ENCODE measurements at regions not wholly inside any gene's neighbourhood (a gene's known extent, or its start where the extent isn't known, plus 50 kb on each side); places are given as distances from the start of the nearest gene placed in this dataset.

DNA sequence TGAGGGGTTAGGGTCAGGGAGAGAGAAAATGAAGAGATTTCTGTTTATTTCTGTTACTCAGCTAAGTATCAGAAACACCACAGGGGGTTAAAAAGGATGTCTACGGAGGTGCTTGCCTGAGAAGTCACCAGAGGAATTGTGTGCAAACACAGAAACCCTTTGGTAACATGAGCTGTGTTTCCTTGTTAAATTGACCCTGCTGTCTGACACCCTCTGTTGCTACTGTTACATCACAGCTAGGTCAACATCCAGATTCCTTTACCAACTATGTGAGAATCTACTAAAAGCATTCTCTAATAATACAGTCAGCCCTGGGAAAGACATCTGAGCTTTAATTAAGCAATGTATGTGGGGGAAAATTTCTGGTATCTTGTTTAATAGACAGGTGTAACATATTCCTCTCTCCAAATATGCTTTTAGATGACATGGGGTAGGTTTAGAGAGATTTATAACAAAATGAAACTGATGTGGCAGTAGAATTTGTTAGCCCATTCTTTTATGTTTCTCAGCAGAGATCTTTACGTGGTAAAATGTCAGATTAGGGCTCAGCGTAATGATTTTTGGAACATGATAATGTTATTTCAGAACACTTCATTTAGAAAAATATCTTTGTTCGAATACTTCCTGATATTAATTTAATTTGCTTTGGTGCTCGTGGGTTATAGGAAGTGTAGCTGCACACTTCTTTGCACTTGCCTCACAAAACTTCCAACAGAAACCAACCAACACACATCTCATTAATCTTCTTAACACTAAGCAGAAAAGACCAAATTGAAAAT, 168.0 kb upstream of the AHR start (continued):
- TF ChIP-seq, protein P1, sequence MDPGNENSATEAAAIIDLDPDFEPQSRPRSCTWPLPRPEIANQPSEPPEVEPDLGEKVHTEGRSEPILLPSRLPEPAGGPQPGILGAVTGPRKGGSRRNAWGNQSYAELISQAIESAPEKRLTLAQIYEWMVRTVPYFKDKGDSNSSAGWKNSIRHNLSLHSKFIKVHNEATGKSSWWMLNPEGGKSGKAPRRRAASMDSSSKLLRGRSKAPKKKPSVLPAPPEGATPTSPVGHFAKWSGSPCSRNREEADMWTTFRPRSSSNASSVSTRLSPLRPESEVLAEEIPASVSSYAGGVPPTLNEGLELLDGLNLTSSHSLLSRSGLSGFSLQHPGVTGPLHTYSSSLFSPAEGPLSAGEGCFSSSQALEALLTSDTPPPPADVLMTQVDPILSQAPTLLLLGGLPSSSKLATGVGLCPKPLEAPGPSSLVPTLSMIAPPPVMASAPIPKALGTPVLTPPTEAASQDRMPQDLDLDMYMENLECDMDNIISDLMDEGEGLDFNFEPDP (CRISPR knock-in tag; conservative IDR thresholded peaks at IDR 0.05) = no peak
- peak; percentile 83; the same call in 1 of the 2 replicates for TF ChIP-seq GATA4 (IDR thresholded peaks at IDR 0.05; ENCODE audit: borderline replicate concordance, low read depth)
- TF ChIP-seq, protein P2, sequence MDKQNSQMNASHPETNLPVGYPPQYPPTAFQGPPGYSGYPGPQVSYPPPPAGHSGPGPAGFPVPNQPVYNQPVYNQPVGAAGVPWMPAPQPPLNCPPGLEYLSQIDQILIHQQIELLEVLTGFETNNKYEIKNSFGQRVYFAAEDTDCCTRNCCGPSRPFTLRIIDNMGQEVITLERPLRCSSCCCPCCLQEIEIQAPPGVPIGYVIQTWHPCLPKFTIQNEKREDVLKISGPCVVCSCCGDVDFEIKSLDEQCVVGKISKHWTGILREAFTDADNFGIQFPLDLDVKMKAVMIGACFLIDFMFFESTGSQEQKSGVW (CRISPR knock-in tag; IDR thresholded peaks at IDR 0.05; ENCODE audit: borderline replicate concordance) = no peak
- TF ChIP-seq ZNF160 (CRISPR knock-in tag; IDR thresholded peaks at IDR 0.05) = peak; percentile 42; the same call in 1 of the 2 replicates
- TF ChIP-seq, protein P3, sequence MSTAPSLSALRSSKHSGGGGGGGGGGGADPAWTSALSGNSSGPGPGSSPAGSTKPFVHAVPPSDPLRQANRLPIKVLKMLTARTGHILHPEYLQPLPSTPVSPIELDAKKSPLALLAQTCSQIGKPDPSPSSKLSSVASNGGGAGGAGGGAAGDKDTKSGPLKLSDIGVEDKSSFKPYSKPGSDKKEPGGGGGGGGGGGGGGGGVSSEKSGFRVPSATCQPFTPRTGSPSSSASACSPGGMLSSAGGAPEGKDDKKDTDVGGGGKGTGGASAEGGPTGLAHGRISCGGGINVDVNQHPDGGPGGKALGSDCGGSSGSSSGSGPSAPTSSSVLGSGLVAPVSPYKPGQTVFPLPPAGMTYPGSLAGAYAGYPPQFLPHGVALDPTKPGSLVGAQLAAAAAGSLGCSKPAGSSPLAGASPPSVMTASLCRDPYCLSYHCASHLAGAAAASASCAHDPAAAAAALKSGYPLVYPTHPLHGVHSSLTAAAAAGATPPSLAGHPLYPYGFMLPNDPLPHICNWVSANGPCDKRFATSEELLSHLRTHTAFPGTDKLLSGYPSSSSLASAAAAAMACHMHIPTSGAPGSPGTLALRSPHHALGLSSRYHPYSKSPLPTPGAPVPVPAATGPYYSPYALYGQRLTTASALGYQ (CRISPR knock-in tag; IDR thresholded peaks at IDR 0.05) = peak; percentile 93
- peak; percentile 68 to 75; a peak in 3 of 4 replicates for TF ChIP-seq NR2F1 (CRISPR knock-in tag; IDR thresholded peaks at IDR 0.05)
- TF ChIP-seq ZNF878 (CRISPR knock-in tag; IDR thresholded peaks at IDR 0.05) = peak; percentile 72; the same call in 1 of the 2 replicates

DNA sequence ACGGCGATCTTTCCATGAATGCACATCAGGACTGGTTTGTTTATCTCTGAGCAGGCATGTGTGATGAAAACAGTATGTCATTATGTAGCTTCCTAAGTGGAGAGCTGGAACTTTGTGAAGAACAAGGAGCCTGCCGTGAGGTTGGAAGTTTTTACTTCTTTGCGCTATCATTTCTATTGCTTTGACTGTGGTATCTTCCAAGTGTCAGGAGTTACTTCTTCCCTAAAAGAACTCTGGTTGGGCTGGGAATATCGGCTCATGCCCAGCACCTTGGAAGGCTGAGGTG, 167.4 kb upstream of the AHR start:
- Histone ChIP-seq H3K9ac (ENCODE audit: insufficient read depth, low read depth, low read length) (peak overlapping the region; percentile 63), H2AFZ (ENCODE audit: low read length) (no peak overlapping the region), H3K79me2 (ENCODE audit: insufficient read depth, low read length) (peaks cover 17% of the 10 kb centered on the region), H3K4me2 (ENCODE audit: low read depth, low read length) (peak overlapping the region; percentile 66), H3K36me3 (replicated peaks in 1 of 2; ENCODE audit: control insufficient read depth in 1 of 2, insufficient read depth in 2 of 2, low read length in 2 of 2) (no peaks in the 10 kb centered on the region), H3K27ac (ENCODE audit: extremely low read length, insufficient read depth, low read length) (peak overlapping the region; percentile 86), H3K4me1 (ENCODE audit: insufficient read depth, low read length) (peaks cover 88% of the 10 kb centered on the region), H3K27me3 (ENCODE audit: control insufficient read depth in 1 of 2, insufficient read depth in 2 of 2, low read length in 2 of 2) (no peaks in the 10 kb centered on the region), H3K9me3 (ENCODE audit: low read length) (no peaks in the 10 kb centered on the region), H4K20me1 (ENCODE audit: insufficient read depth, low read length) (no peaks in the 10 kb centered on the region), H3K4me3 (replicated peaks in 1 of 3; ENCODE audit: insufficient read depth in 1 of 3, low read depth in 2 of 3, low read length in 3 of 3) (peak overlapping the region in 2 of 3 experiments; percentile 20 to 23; a peak in 2 of 6 replicates)
- no peak for ATAC-seq
- 54% methylated on average over 5 of the region's 5 CpGs for WGBS (ENCODE audit: low lambda C conversion rate)
- no TSS peak for BruUV-seq (replicated peaks)
- POLR2A ChIA-PET = interaction anchor here (1.2 to 3.5 kb wide), 15 partner anchors 10 to 168 kb away, joined by 3 to 25 read pairs (median 7); partner anchors contain the start of gene AHR
- CTCF ChIA-PET (ENCODE audit: low intra/inter-chr PET ratio, low total read pairs) = no interaction called here
- DNase-seq (ENCODE audit: low spot score) = peak; percentile 22
- intact Hi-C loops (cut with micrococcal nuclease; ENCODE audit: unreplicated experiment) (loop anchor here (2.0 to 5.0 kb wide), 4 partner anchors 34 to 170 kb away; no protein-coding TSS in a partner anchor), in situ Hi-C loops (cut with HindIII; ENCODE audit: extremely low pct_ligation_motif_present, low pct_unique_long_range_greater_than_20kb) (no loop called here)
- FAIRE-seq = no peak
- TF ChIP-seq ZNF570 (CRISPR knock-in tag; IDR thresholded peaks at IDR 0.05; ENCODE audit: borderline replicate concordance) = no peak
- no peak for TF ChIP-seq ZNF10 (CRISPR knock-in tag; IDR thresholded peaks at IDR 0.05; ENCODE audit: borderline replicate concordance, low read depth)
- no peak for TF ChIP-seq ZNF530 (CRISPR knock-in tag; IDR thresholded peaks at IDR 0.05; ENCODE audit: low read depth)
- TF ChIP-seq ATF1 (CRISPR knock-in tag; IDR thresholded peaks at IDR 0.05) = no peak
- TF ChIP-seq EP300 (IDR thresholded peaks at IDR 0.05; ENCODE audit: low read depth in 2 of 2, low read length in 2 of 2) = no peak
- no peak for TF ChIP-seq EP300 (CRISPR knock-in tag; IDR thresholded peaks at IDR 0.05; ENCODE audit: borderline replicate concordance)
- TF ChIP-seq BORCS8-MEF2B (CRISPR knock-in tag; IDR thresholded peaks at IDR 0.05) = no peak
- no peak for TF ChIP-seq REPIN1 (CRISPR knock-in tag; IDR thresholded peaks at IDR 0.05; ENCODE audit: borderline replicate concordance, low read depth)
- TF ChIP-seq MIXL1 (CRISPR knock-in tag; IDR thresholded peaks at IDR 0.05) = no peak
- no peak for TF ChIP-seq ZNF878 (CRISPR knock-in tag; IDR thresholded peaks at IDR 0.05)
- TF ChIP-seq IRF2 (CRISPR knock-in tag; IDR thresholded peaks at IDR 0.05) = no peak
- TF ChIP-seq ZNF326 (CRISPR knock-in tag; IDR thresholded peaks at IDR 0.05; ENCODE audit: borderline replicate concordance) = no peak
- no peak for TF ChIP-seq RFXANK (CRISPR knock-in tag; IDR thresholded peaks at IDR 0.05)
- peak; percentile 9; the same call in 1 of the 2 replicates for TF ChIP-seq ZMYM3 (CRISPR knock-in tag; IDR thresholded peaks at IDR 0.05)
- TF ChIP-seq MBNL3 (CRISPR knock-in tag; conservative IDR thresholded peaks at IDR 0.05) = no peak

Measured in HepG2 (cell line).